ENCODE measurements at regions not wholly inside any gene's neighbourhood (a gene's known extent, or its start where the extent isn't known, plus 50 kb on each side); places are given as distances from the start of the nearest gene placed in this dataset.

DNA sequence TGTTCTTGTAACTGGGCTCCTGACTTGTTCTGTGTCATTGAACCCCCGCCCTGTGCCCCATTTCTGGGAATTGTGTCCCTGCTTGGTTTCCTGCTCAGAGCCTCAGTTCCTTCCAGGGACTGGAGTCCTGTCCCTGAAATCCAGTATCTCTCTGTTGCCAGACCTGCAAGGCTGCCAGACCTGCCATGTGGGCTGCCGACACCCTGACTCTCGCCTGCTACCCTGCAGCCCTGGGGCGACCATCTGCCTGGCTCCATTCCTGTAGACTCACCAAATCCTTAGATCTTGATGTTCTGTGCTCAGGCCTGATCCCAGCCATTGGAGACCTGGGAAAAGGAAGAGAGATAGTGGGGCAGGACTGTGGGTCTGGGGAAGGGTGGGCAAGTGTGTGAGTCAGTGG lies 383.3 kb upstream of the PROX1 start:
- no peak for TF ChIP-seq CTCF (IDR thresholded peaks at IDR 0.05; ENCODE audit: low read depth, low read length, missing control alignments)
- no peak overlapping the region for H3K4me3 ChIP-seq (ENCODE audit: low read depth, low read length)
- no peak for DNase-seq (ENCODE audit: low read depth)

GRCh38 chr1:213605732-213606131 lies 382.0 kb upstream of the PROX1 start:
- H3K4me3 ChIP-seq (ENCODE audit: low read depth, low read length) = no peak overlapping the region
- DNase-seq (ENCODE audit: low read depth) = no peak
- TF ChIP-seq CTCF (IDR thresholded peaks at IDR 0.05; ENCODE audit: low read depth, low read length, missing control alignments) = no peak

DNA sequence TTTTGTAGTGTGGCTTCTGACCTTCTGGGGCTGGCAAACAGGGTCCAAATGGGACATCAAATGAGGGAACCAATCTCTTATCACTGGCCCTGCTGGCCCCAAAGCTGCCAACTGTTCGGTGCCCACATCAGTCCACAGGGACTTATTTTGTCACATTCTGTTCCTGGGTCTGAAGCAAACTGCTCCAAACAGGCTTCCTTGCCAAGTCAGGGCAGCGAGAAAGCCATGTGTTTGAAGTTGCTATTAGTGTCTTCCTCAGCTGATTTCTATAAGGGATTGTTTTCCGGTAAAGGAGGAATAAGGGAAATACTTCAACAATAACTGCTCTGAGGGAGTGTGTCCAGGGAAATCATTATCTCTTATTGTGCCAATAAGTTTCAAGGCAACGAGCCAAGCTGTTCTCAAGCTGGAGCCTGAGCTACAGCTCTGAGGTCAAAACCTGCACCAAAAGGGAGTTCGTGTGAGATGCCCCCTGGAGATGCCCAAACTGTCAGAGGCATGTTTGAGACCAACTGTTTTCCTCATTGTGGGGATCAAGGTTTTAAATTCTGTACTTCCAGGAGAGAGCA lies 381.4 kb upstream of the PROX1 start:
- no peak for TF ChIP-seq CTCF (IDR thresholded peaks at IDR 0.05; ENCODE audit: low read depth, low read length, missing control alignments)
- DNase-seq (ENCODE audit: low read depth) = no peak
- H3K4me3 ChIP-seq (ENCODE audit: low read depth, low read length) = no peak overlapping the region

DNA sequence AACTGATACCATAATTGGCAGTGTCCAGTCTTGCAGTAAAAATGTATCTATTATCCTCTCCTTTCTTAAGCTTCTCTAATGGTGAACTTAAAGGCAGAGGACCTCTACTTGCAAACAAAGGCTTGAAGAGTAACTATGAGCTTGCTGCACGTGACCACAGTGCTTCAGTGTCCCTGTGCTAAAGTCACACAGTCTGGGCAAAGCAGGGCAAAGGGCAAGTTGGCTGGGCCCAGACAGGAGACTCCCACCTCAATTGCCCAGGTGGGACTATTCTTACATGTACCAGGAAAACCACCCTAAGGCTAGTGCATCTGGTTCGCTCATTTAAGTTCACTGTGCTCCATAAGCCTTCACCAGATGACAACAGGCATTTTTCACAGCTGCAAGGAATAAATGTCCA lies 374.2 kb upstream of the PROX1 start:
- no peak for TF ChIP-seq CTCF (IDR thresholded peaks at IDR 0.05; ENCODE audit: low read depth, low read length, missing control alignments)
- no peak overlapping the region for H3K4me3 ChIP-seq (ENCODE audit: low read depth, low read length)
- no peak for DNase-seq (ENCODE audit: low read depth)

GRCh38 chr1:213615226-213615916 lies 372.4 kb upstream of the PROX1 start:
- no peak for DNase-seq (ENCODE audit: low read depth)
- H3K4me3 ChIP-seq (ENCODE audit: low read depth, low read length) = no peak overlapping the region
- TF ChIP-seq CTCF (IDR thresholded peaks at IDR 0.05; ENCODE audit: low read depth, low read length, missing control alignments) = no peak

- no peak for DNase-seq (ENCODE audit: low read depth)
- no peak overlapping the region for H3K4me3 ChIP-seq (ENCODE audit: low read depth, low read length)
- no peak for TF ChIP-seq CTCF (IDR thresholded peaks at IDR 0.05; ENCODE audit: low read depth, low read length, missing control alignments)
These were observed 370.6 kb upstream of the PROX1 start for GRCh38 chr1:213617133-213617532.

- DNase-seq (ENCODE audit: low read depth) = no peak
- no peak for TF ChIP-seq CTCF (IDR thresholded peaks at IDR 0.05; ENCODE audit: low read depth, low read length, missing control alignments)
- no peak overlapping the region for H3K4me3 ChIP-seq (ENCODE audit: low read depth, low read length)
These were observed 369.7 kb upstream of the PROX1 start for GRCh38 chr1:213618094-213618493.

All from GM12864 (cell line).